MM.1S (cell line): ENCODE measurements at regions not wholly inside any gene's neighbourhood (a gene's known extent, or its start where the extent isn't known, plus 50 kb on each side); places are given as distances from the start of the nearest gene placed in this dataset.
"Not testable (repeated sequence)": the region's sequence is repeated elsewhere in the genome, so short reads cannot be mapped to it uniquely, and the experiment has no call there.

ENCODE experiments used
- DNase-seq: peaks from one replicate; pipeline ENCODE4 v3.0.0-alpha.2; 2015
- H2AFZ ChIP-seq: fragments of 300-600 bp; sonication (generic); 2 replicates; pipeline ENCODE4 v1.6.0; 2016; ENCODE audit warnings: antibody characterized with exemption, low read length
- H3F3A ChIP-seq: fragments of 300-600 bp; sonication (generic); 2 replicates; pipeline ENCODE4 v1.6.1; 2016; ENCODE audit warnings: mild to moderate bottlenecking, antibody characterized with exemption, low read length, moderate library complexity, mixed read lengths; ENCODE audit not compliant: insufficient read depth
- H3K27ac ChIP-seq: fragments of 300-600 bp; sonication (generic); 2 replicates; pipeline ENCODE4 v1.5.1; 2016; ENCODE audit warnings: mild to moderate bottlenecking, low read length
- H3K27me3 ChIP-seq: fragments of 300-600 bp; sonication (generic); replicated peaks from 2 replicates; pipeline ENCODE4 v1.6.0; 2016; ENCODE audit warnings: low read length; ENCODE audit not compliant: insufficient read depth
- H3K36me3 ChIP-seq: fragments of 300-600 bp; sonication (generic); replicated peaks from 2 replicates; pipeline ENCODE4 v1.6.1; 2016; ENCODE audit warnings: mild to moderate bottlenecking, low read length, mixed read lengths; ENCODE audit not compliant: insufficient read depth
- H3K4me1 ChIP-seq: fragments of 300-600 bp; sonication (generic); 2 replicates; pipeline ENCODE4 v1.6.1; 2016; ENCODE audit warnings: low read length, mixed read lengths
- H3K4me2 ChIP-seq: fragments of 300-600 bp; sonication (generic); 2 replicates; pipeline ENCODE4 v1.6.0; 2016; ENCODE audit warnings: low read depth, low read length
- H3K4me3 ChIP-seq: fragments of 300-600 bp; sonication (generic); 2 replicates; pipeline ENCODE4 v1.5.1; 2016; ENCODE audit warnings: low read length, mixed read lengths
- H3K79me2 ChIP-seq: fragments of 300-600 bp; sonication (generic); 2 replicates; pipeline ENCODE4 v1.6.1; 2016; ENCODE audit warnings: mixed run types, low read length, mixed read lengths
- H3K9ac ChIP-seq: fragments of 300-600 bp; sonication (generic); 2 replicates; pipeline ENCODE4 v1.6.1; 2016; ENCODE audit warnings: low read length, mixed read lengths
- H3K9me2 ChIP-seq: fragments of 300-600 bp; sonication (generic); replicated peaks from 2 replicates; pipeline ENCODE4 v1.6.1; 2016; ENCODE audit warnings: mild to moderate bottlenecking, low read length, mixed read lengths; ENCODE audit not compliant: insufficient read depth
- H3K9me3 ChIP-seq: fragments of 300-600 bp; sonication (generic); replicated peaks from 2 replicates; pipeline ENCODE4 v1.6.1; 2016; ENCODE audit warnings: mild to moderate bottlenecking, low read length, mixed read lengths; ENCODE audit not compliant: insufficient read depth
- H4K20me1 ChIP-seq: fragments of 300-600 bp; sonication (generic); 2 replicates; pipeline ENCODE4 v1.6.1; 2016; ENCODE audit warnings: mild to moderate bottlenecking, low read length, moderate library complexity, mixed read lengths; ENCODE audit not compliant: insufficient read depth
- CTCF ChIP-seq: fragments of 300-600 bp; sonication (generic); IDR thresholded peaks from 2 replicates; pipeline ENCODE4 v1.5.1; 2016; ENCODE audit warnings: antibody characterized with exemption, low read length, mixed read lengths
- EZH2 ChIP-seq: fragments of 300-600 bp; sonication (generic); optimal IDR thresholded peaks from 2 replicates; pipeline ENCODE3; 2017; ENCODE audit warnings: low read depth, mild to moderate bottlenecking, antibody characterized with exemption, low read length, mixed read lengths
- EZH2phosphoT487 ChIP-seq: fragments of 300-600 bp; sonication (generic); IDR thresholded peaks from 2 replicates; pipeline ENCODE4 v1.6.1; 2018; ENCODE audit warnings: antibody characterized with exemption, low read length

DNA sequence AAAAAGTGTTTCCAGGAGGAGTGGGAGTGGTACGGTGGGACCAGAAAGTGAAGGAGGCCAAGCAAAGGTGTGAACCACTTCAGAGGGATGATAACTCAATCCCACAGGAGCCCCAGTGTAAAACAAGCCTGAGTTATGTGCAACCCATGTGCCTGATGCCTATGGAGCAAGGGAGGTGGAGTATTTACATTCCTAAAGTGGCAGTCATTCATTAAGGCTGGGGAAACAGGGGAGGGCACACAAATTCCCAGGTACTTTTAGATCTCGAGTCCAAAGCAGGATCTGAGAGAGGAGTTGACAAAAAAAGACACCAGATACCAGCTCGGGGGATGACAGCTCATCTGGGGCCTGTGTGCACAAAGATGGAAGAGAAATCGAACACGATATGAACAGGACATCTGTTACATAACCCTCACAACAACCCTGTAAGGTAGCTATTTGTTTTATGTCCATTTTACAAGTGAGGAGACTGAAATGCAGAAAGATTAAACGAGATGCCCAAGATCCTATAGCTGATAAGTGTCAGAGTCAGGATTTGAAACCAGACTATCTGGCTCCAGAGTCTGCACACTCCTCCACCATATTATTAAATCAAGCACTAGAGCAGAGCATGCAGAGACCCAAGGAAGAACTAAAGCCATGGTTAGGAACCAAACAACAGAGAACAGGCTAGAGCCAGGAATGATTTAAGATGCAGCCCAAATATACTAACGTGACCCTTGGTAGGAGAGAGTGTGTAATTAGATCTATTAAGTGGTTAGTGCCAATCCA lies 91.9 kb upstream of the MAPK10 start:
- no peaks in the 10 kb centered on the region for H3K27me3 ChIP-seq
- no peak for DNase-seq
- TF ChIP-seq EZH2 (no peak), EZH2phosphoT487 (no peak), CTCF (no peak)
- peaks cover 4% of the 10 kb centered on the region; the same call in 1 of the 2 replicates for H3K4me1 ChIP-seq
- H3K79me2 ChIP-seq, result no peaks in the 10 kb centered on the region
- no peaks in the 10 kb centered on the region for H4K20me1 ChIP-seq
- H3K9ac ChIP-seq, result no peak overlapping the region
- H3K4me3 ChIP-seq, result no peak overlapping the region
- no peak overlapping the region for H3K27ac ChIP-seq
- no peaks in the 10 kb centered on the region for H3K9me2 ChIP-seq
- H3F3A ChIP-seq, result no peaks in the 10 kb centered on the region
- H2AFZ ChIP-seq, result no peak overlapping the region
- no peaks in the 10 kb centered on the region for H3K36me3 ChIP-seq
- no peaks in the 10 kb centered on the region for H3K9me3 ChIP-seq
- H3K4me2 ChIP-seq, result no peak overlapping the region

DNA sequence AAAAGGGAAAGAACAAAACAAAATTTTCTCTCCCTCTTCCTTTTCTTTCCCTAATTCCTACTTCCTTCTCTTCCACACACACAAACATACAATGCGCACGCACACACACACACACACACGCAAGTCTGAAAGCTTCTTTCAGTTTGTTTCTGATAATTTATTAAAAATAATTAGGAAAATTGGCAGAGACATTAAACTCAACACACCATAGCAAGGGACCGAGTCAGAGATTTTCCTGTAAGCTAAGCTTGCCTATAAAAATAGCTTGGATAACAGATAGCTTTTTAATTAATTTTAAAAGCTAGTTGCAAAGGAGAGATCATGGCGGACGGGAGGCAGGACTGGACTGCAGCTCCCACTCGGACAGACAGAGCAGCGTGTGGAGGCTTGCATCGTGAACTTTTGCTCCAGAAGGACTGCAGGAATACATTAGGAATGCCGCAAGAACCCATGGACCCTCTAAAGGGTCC lies 92.6 kb upstream of the MAPK10 start:
- H2AFZ ChIP-seq, result no peak overlapping the region
- H3K27me3 ChIP-seq, result no peaks in the 10 kb centered on the region
- no peaks in the 10 kb centered on the region for H3F3A ChIP-seq
- H4K20me1 ChIP-seq, result no peaks in the 10 kb centered on the region
- no peaks in the 10 kb centered on the region for H3K36me3 ChIP-seq
- H3K4me2 ChIP-seq, result no peak overlapping the region
- no peak overlapping the region for H3K9ac ChIP-seq
- no peaks in the 10 kb centered on the region for H3K9me2 ChIP-seq
- H3K4me3 ChIP-seq, result no peak overlapping the region
- H3K4me1 ChIP-seq, result peaks cover 4% of the 10 kb centered on the region; the same call in 1 of the 2 replicates
- no peaks in the 10 kb centered on the region for H3K79me2 ChIP-seq
- no peak for TF ChIP-seq EZH2phosphoT487
- TF ChIP-seq EZH2, result no peak
- TF ChIP-seq CTCF, result no peak
- DNase-seq, result no peak
- no peaks in the 10 kb centered on the region for H3K9me3 ChIP-seq
- H3K27ac ChIP-seq, result no peak overlapping the region

DNA sequence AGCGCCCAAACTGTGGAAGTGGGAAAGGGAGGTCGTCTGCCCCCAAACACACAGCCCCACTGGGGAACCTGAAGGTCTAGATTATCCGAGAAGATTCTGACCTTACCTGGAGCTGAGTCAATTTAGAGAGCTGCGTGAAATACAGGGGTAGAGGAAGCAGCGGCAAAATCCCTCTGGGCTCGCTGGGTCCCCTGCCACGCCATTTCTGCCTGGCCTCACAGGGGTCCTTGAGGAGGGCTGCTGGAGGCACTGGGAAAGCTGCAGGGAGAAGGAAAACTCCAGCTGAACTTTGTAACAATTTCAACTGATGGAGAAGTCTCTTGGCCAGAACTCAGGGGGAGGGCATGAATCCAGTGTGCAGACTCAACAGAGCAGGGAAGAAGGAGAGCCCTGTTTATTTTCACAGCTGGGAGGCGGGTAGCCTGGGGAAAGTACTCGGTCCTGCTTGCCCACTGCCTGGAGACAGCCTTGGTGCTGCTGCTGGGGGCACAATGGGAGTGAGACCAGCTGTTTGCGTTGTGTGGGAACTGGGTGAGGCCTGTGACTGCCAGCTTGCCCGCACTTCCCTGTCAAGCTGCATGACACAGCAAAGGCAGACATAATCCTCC lies 93.2 kb upstream of the MAPK10 start:
- no peak for DNase-seq
- H3K27me3 ChIP-seq, result no peaks in the 10 kb centered on the region

DNA sequence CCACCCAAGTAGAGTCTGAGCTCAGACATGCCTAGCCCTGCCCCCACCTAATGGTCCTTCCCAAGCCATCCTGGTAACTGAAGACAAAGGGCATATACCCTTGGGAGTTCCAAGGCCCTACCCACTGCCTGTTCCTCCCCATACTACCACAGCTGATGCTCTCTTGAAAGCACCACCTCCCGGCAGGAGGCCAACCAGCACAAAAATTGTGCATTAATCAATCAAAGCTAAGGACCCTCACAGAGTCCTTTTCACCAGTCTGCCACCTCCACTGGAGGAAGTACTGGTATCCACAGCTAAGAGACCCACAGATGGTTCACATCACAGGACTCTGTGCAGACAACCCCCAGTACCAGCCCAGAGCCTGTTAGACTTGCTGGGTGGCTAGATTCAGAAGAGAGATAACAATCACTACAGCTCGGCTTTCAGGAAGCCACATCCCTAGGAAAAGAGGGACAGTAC lies 93.8 kb upstream of the MAPK10 start:
- not testable (repeated sequence) for H3F3A ChIP-seq, H3K9ac ChIP-seq, H3K36me3 ChIP-seq, H3K4me3 ChIP-seq, H3K27me3 ChIP-seq, DNase-seq, H3K9me2 ChIP-seq, H3K27ac ChIP-seq, H3K9me3 ChIP-seq, H3K4me2 ChIP-seq, H3K79me2 ChIP-seq, H4K20me1 ChIP-seq, H2AFZ ChIP-seq, H3K4me1 ChIP-seq

More for the DNA sequence above, 93.2 kb upstream of the MAPK10 start:
- Histone ChIP-seq H3K4me2 (no peak overlapping the region), H3K79me2 (no peaks in the 10 kb centered on the region), H3K4me3 (no peak overlapping the region), H3F3A (no peaks in the 10 kb centered on the region), H2AFZ (no peak overlapping the region), H3K9ac (no peak overlapping the region), H3K4me1 (peaks cover 4% of the 10 kb centered on the region; the same call in 1 of the 2 replicates), H4K20me1 (no peaks in the 10 kb centered on the region), H3K36me3 (no peaks in the 10 kb centered on the region), H3K9me3 (no peaks in the 10 kb centered on the region), H3K9me2 (no peaks in the 10 kb centered on the region), H3K27ac (no peak overlapping the region)
- TF ChIP-seq CTCF (no peak), EZH2phosphoT487 (no peak), EZH2 (no peak)
